HG03135 (cell line): ENCODE measurements at regions not wholly inside any gene's neighbourhood (a gene's known extent, or its start where the extent isn't known, plus 50 kb on each side); places are given as distances from the start of the nearest gene placed in this dataset.

ENCODE experiments used
- ATAC-seq: cut with Tn5 transposase; IDR thresholded peaks from one replicate; pipeline ENCODE4 v1.9.1; 2021; ENCODE audit warnings: mild to moderate bottlenecking, moderate library complexity; ENCODE audit not compliant: unreplicated experiment

- no peak for ATAC-seq
Measured at GRCh38 chr2:136482966-136483365, 282.4 kb upstream of the THSD7B start.

DNA sequence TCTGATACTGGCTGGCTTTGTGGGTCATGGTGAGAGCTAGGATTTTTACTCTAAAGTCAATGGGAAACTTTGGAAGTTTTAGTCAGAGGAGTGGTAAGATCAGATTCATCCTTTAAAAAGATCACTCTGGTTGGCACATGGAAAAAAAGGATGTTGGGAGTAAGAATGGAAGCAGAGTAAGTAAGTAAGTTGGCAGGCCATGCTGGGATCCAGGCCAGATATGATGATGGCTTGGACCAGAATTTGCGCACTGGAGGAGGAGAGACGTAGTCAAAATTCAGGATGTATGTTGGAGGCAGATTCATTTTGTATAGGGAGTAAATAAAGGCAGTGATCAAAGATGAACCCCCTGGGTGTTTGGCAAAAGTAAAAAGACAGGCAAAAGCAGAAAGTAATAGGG is 283.3 kb upstream of the THSD7B start:
- no peak for ATAC-seq

- ATAC-seq, result no peak
Measured at GRCh38 chr2:136479696-136480095, 285.6 kb upstream of the THSD7B start.

DNA sequence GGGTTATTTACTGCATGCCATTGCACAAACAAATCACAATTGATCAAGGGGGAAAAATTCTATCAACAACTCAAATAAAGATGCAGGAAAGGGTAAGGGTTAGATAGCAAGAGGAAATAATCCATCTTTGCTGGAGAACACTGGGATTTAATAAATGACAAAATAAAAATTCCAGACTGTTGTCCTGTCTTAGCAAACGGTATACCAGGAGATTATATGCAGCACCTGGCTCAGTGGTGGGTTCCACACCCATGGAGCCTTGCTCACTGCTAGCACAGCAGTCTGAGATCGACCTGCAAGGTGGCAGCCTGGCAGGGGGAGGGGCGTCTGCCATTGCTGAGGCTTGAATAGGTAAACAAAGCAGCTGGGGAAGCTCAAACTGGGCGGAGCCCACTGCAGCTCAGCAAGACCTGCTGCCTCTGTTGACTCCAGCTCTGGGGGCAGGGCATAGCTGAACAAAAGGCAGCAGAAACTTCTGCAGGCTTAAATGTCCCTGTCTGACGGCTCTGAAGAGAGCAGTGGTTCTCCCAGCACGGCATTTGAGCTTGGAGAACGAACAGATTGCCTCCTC is 296.5 kb upstream of the THSD7B start:
- no peak for ATAC-seq

DNA sequence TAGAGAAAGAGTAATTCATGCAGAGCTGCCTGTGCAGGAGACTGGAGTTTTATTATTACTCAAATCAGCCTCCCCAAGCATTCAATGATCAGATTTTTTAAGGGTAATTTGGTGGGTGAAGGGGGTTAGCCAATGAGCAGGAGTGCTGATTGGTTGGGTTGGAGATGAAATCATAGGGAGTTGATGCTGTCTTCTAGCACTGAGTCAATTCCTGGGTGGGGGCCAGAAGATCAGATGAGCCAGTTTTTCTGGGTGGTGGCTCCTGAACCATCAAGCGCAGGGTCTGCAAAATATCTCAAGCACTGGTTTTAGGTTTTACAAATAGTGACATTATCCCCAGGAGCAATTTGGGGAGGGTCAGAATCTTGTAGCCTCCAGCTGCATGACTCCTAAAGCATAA is 312.8 kb upstream of the THSD7B start:
- no peak for ATAC-seq

DNA sequence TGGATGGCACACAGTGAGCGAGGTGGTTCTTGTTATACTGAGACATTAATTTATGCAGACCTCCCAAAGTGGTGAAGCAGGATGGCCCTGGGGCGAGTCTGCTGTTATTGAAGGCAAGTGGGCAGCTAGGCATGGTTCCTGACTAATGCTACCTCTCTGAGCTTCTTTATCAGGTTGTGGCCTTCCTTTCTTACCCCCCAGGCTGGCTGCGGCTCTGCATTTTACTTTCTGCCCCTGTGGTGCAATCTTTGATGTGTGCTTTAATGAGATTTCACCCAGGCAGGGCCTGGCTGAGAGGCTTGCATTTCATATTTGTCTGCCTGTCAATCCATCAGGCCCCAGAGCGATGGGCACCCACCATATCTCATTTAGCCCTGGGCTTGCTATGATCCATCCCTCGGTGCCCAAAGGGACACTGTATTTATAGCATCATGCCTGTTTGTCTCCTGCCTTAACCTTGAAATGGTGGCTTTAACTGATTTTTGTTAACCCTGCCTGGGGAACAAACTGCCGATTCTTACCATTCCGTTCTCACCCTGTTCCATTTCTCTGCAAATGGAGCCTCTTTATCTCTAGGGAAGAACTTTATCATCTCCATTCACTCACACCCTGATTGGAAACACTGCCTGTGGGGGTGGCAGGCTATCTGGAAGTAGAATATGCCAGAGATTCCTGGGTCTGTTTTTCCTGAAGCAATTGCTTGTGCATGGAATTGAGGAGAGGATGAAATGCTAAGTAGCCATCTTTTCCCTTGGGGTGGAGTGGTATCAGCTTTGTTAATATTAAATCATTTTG is 316.2 kb upstream of the THSD7B start:
- ATAC-seq, result no peak

DNA sequence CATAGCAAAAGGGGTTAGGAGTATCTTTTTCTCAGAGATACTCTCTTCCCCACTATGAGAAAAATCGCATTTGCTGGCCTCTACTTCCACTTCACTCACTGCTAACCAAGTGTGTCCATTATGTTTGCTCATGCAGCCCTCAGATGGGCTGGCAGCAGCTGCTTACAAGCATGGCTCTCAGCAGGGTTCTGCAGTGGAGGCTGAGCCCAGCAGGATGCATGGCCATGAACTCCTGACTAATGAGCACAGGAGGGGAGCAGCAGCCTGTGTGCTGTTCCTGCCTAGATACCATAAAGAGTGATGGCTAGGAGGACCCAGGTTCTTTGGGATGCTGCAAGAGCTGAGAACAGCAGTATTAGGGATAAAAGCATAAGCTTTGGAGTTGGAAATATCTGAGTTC is 316.9 kb upstream of the THSD7B start:
- ATAC-seq, result no peak

DNA sequence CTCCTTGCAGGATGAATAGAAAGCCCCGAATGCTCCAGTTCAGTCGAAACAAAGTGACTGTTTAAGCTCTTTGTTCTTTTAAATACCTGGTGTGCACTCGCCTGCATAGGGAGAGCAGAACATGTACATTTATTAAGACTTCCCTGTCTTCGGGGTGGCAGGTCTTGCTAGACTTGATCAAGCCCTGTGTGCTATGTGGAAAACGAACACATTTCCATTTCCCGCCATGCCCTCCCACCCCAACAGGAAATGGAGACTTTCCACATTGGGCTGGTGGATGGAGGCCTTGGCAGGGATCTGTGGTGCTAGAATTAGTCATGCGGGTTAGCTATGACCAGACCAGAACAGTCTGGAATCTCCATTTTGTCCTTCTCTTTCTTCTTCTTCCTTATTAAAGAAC is 321.0 kb upstream of the THSD7B start:
- no peak for ATAC-seq

DNA sequence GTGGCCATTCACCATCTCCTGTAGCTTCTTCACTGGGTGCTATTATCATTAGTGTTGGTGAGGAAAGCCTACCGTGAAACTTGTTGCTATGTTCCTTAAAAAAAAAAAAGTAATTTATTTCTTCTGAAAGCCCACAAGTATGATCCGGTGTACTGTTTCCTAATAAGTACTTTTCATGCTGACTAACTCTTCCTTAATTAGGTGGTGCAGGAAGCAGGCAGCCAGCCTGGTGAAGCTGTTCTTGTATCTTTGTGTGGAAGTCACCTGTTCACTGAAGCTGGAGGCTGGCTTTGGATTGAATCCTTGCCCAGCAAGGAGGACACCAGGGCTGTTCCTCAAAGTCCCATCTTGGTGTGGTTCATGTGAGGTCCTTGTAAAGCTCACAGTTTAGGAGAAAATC is 321.7 kb upstream of the THSD7B start:
- ATAC-seq, result no peak

- ATAC-seq, result no peak
Measured at GRCh38 chr2:136441979-136442714, 323.2 kb upstream of the THSD7B start.

GRCh38 chr2:136439064-136439676 is 321.2 kb upstream of the CXCR4 start:
- ATAC-seq, result no peak

DNA sequence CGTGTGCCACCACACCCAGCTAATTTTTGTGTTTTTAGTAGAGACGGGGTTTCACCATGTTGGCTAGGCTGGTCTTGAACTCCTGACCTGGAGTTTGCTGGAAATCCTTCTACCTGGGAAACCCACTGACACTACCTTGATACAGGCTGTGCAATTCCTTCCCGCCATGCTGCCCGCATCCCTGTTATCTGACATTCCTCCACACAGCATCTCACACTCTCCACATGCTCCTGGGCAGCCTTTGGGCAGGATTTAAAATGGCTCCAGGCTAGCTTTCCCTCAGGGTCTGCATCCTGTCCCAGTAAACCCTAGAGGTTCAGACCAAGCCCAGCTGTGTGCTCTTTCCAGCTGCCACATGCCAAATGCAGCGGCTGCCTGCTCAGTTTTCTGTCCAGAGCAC is 319.5 kb upstream of the CXCR4 start:
- ATAC-seq, result no peak

DNA sequence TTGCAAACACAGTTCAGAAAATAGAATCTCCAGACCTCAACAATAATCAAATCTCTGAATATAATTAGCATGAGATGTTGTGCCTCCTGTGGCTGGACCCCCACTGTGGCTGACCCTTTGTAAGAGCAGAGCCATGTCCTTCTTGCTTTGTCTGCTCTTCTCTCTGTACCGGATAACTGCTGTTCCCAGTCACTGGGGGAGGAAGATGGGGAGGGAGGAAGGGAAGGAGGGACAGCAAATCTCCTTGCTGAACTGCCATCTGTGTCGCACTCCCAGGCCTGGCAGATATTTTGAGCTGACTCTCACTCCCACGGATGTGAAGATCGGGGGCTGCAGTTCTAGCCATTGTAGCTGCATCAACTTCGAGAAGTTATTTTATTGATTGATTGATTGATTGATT is 319.0 kb upstream of the CXCR4 start:
- no peak for ATAC-seq

DNA sequence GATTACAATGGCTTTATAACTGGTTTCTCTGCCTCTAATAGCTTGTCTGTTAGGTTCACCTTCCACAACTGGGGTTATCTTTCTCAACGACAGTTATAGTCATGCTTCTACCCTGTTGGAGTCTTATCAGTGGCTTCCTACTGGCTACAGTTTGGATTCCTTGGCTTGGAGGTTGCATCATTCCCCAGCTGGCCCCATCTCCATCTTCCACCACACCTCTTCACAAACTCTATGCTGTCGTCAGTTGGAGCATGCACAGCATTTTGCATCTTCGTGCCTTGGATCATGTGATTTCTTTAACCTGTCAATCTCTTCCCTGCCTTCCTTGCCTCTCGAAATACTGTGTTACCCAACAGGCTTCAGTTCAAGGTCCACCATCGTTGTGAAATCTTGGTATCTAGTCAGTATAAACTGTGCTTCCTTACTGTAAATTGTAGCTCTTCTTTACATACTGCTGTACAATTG is 316.3 kb upstream of the CXCR4 start:
- ATAC-seq, result no peak

GRCh38 chr2:136433261-136433660 is 315.3 kb upstream of the CXCR4 start:
- no peak for ATAC-seq

GRCh38 chr2:136424112-136424511 is 306.2 kb upstream of the CXCR4 start:
- no peak for ATAC-seq

DNA sequence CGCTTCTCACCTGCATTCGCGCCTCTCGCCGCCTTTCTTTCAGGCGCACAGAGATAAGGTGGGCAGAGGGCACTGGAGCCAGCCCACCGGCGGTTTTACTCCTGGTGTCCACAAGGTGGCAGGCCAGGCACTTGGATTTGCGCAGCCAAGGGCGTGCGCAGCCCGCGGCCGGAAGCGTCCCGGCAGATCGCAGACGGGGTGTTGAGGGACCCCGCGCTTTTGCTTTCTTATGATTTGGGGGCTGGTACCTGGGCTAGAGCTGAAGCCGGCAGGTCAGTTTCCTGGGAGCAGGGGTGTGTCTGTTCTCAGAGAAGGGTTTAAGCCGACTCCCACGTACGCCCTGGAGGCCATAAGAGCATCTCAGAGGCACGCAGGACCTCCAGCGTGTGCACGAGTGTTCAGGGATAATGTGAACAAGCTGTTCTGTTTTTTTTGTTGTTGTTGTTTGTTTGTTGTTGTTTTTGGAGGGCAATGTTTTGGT is 305.6 kb upstream of the CXCR4 start:
- peak; percentile 99 for ATAC-seq

DNA sequence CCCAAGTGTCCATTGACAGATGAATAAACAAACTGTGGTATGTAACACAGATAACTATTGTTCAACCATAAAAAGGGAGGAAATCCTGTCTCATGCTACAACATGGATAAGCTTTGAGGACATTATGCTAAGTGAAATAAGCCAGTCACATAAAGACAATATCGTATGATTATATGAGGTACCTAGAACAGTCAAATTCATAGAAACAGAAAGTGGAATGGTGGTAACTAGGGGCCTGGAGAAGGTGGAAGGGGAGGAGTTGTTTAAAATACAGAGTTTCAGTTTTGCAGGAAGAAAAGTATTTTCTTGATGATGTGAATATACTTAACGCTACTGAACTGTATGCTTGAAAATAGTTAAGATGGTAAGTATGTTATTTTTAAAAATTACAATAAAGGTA is 304.6 kb upstream of the CXCR4 start:
- no peak for ATAC-seq

DNA sequence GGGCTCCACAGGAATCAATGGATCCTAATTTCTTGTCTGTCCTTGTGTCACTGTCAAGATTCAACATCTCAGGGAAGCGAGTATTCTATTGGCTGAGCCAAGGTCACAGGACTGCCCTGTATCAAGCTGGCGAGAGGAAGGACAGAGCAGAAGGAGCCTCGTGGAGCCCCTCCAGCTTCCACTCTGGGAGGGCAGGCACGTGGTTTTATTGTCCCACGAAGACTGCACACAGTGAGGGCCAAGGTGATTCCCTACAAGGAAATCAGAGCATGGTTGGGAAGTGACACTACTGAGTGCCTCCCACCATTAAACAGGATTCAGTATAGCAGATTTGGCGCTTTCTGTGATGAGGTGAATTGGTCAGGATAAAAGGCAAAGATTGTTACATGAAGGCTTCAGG is 302.4 kb upstream of the CXCR4 start:
- ATAC-seq, result no peak

GRCh38 chr2:136411946-136412345 is 294.0 kb upstream of the CXCR4 start:
- no peak for ATAC-seq

GRCh38 chr2:136410673-136411072 is 292.7 kb upstream of the CXCR4 start:
- no peak for ATAC-seq
